ENCODE measurements at regions not wholly inside any gene's neighbourhood (a gene's known extent, or its start where the extent isn't known, plus 50 kb on each side); places are given as distances from the start of the nearest gene placed in this dataset.

GRCh38 chr11:26194881-26195280 lies 137.0 kb upstream of the ANO3 start:
- no peak for TF ChIP-seq CTCF (IDR thresholded peaks at IDR 0.05)
- TF ChIP-seq FOSL2 (IDR thresholded peaks at IDR 0.05): no peak
- no peak for TF ChIP-seq FOSL2 (CRISPR knock-in tag; IDR thresholded peaks at IDR 0.05)
- TF ChIP-seq TP53 (CRISPR knock-in tag; IDR thresholded peaks at IDR 0.05): no peak
- TF ChIP-seq EP300 (IDR thresholded peaks at IDR 0.05): no peak
- no peak for TF ChIP-seq RFX5 (IDR thresholded peaks at IDR 0.05)
- no peak for TF ChIP-seq PHF8 (IDR thresholded peaks at IDR 0.05; ENCODE audit: borderline replicate concordance, low read depth)
- no peak for TF ChIP-seq JUN (IDR thresholded peaks at IDR 0.05)
- TF ChIP-seq, protein P1, sequence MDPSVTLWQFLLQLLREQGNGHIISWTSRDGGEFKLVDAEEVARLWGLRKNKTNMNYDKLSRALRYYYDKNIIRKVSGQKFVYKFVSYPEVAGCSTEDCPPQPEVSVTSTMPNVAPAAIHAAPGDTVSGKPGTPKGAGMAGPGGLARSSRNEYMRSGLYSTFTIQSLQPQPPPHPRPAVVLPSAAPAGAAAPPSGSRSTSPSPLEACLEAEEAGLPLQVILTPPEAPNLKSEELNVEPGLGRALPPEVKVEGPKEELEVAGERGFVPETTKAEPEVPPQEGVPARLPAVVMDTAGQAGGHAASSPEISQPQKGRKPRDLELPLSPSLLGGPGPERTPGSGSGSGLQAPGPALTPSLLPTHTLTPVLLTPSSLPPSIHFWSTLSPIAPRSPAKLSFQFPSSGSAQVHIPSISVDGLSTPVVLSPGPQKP (IDR thresholded peaks at IDR 0.05; ENCODE audit: low read depth, low read length): no peak
- no peak for TF ChIP-seq SMC3 (IDR thresholded peaks at IDR 0.05)
- no peak for TF ChIP-seq RNF2 (IDR thresholded peaks at IDR 0.05; ENCODE audit: borderline replicate concordance, low read depth)
- TF ChIP-seq CEBPB (IDR thresholded peaks at IDR 0.05): no peak
- TF ChIP-seq MAX (IDR thresholded peaks at IDR 0.05): no peak
- no peak for TF ChIP-seq POLR2AphosphoS2 (conservative IDR thresholded peaks at IDR 0.05; ENCODE audit: low read length)
- TF ChIP-seq POLR2A (IDR thresholded peaks at IDR 0.05; ENCODE audit: low read length): no peak

All from A549 (cell line).